HCT116 (cell line): ENCODE measurements at regions not wholly inside any gene's neighbourhood (a gene's known extent, or its start where the extent isn't known, plus 50 kb on each side); places are given as distances from the start of the nearest gene placed in this dataset.

Experiments
- ATAC-seq: fragments of 200-7000 bp; cut with Tn5 transposase; 2 replicates; pipeline ENCODE4 v1.9.1; 2020; ENCODE audit warnings: mild to moderate bottlenecking, moderate library complexity
- BruUV-seq: library from RNA; stranded (reverse); fragments of 400-500 nt; replicated peaks from 2 replicates; lab custom pipeline; 2021; lab: Mats Ljungman, UMichigan
- CTCF ChIA-PET: fragments of 300-600 bp; sonication (Branson Sonifier 250); formaldehyde crosslinking; loops from one replicate; lab custom pipeline; 2021; ENCODE audit warnings: antibody characterized with exemption; lab: Charles Lee
- POLR2A ChIA-PET: fragments of 300-600, 350-600 bp; sonication (Branson Sonifier 250); formaldehyde crosslinking; loops from one replicate; lab custom pipeline; 2021; ENCODE audit warnings: antibody characterized with exemption; lab: Charles Lee
- RAD21 ChIA-PET, 2 experiments: fragments of 300-600 bp; sonication (Branson Sonifier 250); formaldehyde crosslinking; loops; one replicate each; lab custom pipeline; 2023; ENCODE audit warnings: low total read pairs in 2 of 2; ENCODE audit not compliant: uncharacterized antibody in 2 of 2, unreplicated experiment in 2 of 2, low non-redundant PET in 1 of 2; lab: Charles Lee
- DNase-seq: peaks from one replicate; pipeline ENCODE4 v3.0.0-alpha.2; 2010; ENCODE audit warnings: low read depth, low spot score
- H2AFZ ChIP-seq: fragments of 200-600 bp; shearing (Covaris generic), sonication (generic); 2 replicates; pipeline ENCODE4 v1.6.1; 2017; ENCODE audit warnings: low read depth, mixed run types, mixed read lengths, antibody characterized with exemption, low read length; ENCODE audit not compliant: poor library complexity, severe bottlenecking
- H3K27ac ChIP-seq: 2 replicates; pipeline ENCODE4 v1.5.1; 2012; ENCODE audit warnings: low read depth, low read length
- H3K27me3 ChIP-seq: fragments of 200-600 bp; sonication (generic); 2 replicates; pipeline ENCODE4 v1.6.1; 2016; ENCODE audit warnings: mixed run types, low read length, mixed read lengths; ENCODE audit not compliant: insufficient read depth
- H3K36me3 ChIP-seq, 2 experiments: fragments of 200-500 bp in 1 of 2; fragments of 200-600 bp in 1 of 2; sonication (Bioruptor generic) in 1 of 2; sonication (generic) in 1 of 2; 2 replicates each; pipeline versions ENCODE4 v1.5.1 to v1.6.1; 2014 to 2016; ENCODE audit warnings: low read length in 2 of 2, inconsistent platforms in 1 of 2, mixed read lengths in 1 of 2, mixed run types in 1 of 2; ENCODE audit not compliant: insufficient read depth in 2 of 2, control insufficient read depth in 1 of 2
- H3K4me1 ChIP-seq, 2 experiments: fragments of 200-600 bp in 1 of 2; sonication (generic) in 1 of 2; 2 replicates each; pipeline versions ENCODE4 v1.5.1 to v1.6.1; 2012 to 2017; ENCODE audit warnings: low read length in 2 of 2, inconsistent platforms in 1 of 2, mild to moderate bottlenecking in 1 of 2, mixed read lengths in 1 of 2, mixed run types in 1 of 2, moderate library complexity in 1 of 2; ENCODE audit not compliant: insufficient read depth in 2 of 2, control insufficient read depth in 1 of 2
- H3K4me2 ChIP-seq: fragments of 200-600 bp; sonication (generic); 2 replicates; pipeline ENCODE4 v1.6.1; 2017; ENCODE audit warnings: mixed run types, low read length, mixed read lengths
- H3K4me3 ChIP-seq, 2 experiments: fragments of 200-600 bp in 1 of 2; sonication (generic) in 1 of 2; replicated peaks in 1 of 2; 2 replicates each; pipeline ENCODE4 v1.5.1; 2011 to 2016; ENCODE audit warnings: low read length in 2 of 2, control low read depth in 1 of 2, low read depth in 1 of 2, mild to moderate bottlenecking in 1 of 2, mixed read lengths in 1 of 2, mixed run types in 1 of 2
- H3K79me2 ChIP-seq: fragments of 200-600 bp; sonication (generic); 2 replicates; pipeline ENCODE4 v1.6.1; 2017; ENCODE audit warnings: mild to moderate bottlenecking, mixed run types, low read length, moderate library complexity, mixed read lengths; ENCODE audit not compliant: insufficient read depth
- H3K9ac ChIP-seq: fragments of 200-600 bp; sonication (generic); 2 replicates; pipeline ENCODE4 v1.6.1; 2016; ENCODE audit warnings: low read length, mixed read lengths
- H3K9me2 ChIP-seq: fragments of 200-600 bp; sonication (generic), shearing (Covaris generic); 2 replicates; pipeline ENCODE4 v1.6.1; 2017; ENCODE audit warnings: mixed run types, mild to moderate bottlenecking, moderate library complexity; ENCODE audit not compliant: insufficient read depth
- H3K9me3 ChIP-seq, 2 experiments: fragments of 200-500 bp in 1 of 2; fragments of 200-600 bp in 1 of 2; sonication (Bioruptor generic) in 1 of 2; sonication (generic) in 1 of 2; 2 replicates each; pipeline ENCODE4 v1.6.1; 2014 to 2017; ENCODE audit warnings: low read length in 2 of 2, mixed read lengths in 2 of 2, inconsistent platforms in 1 of 2, low read depth in 1 of 2, mild to moderate bottlenecking in 1 of 2, mixed run types in 1 of 2, moderate library complexity in 1 of 2; ENCODE audit not compliant: control insufficient read depth in 1 of 2, insufficient read depth in 1 of 2
- H4K20me1 ChIP-seq: fragments of 200-600 bp; sonication (generic), shearing (Covaris generic); 2 replicates; pipeline ENCODE4 v1.6.1; 2017; ENCODE audit warnings: mixed run types, mild to moderate bottlenecking, moderate library complexity; ENCODE audit not compliant: insufficient read depth
- ATF3 ChIP-seq: IDR thresholded peaks from 2 replicates; pipeline ENCODE4 v1.6.1; 2012
- CBX3 ChIP-seq: IDR thresholded peaks from 2 replicates; pipeline ENCODE4 v1.6.1; 2012; ENCODE audit warnings: low read depth
- CTCF ChIP-seq, 3 experiments: fragments of 200-600 bp in 1 of 3; sonication (generic) in 1 of 3; IDR thresholded peaks in 2 of 3; conservative IDR thresholded peaks in 1 of 3; 2 replicates each; pipeline ENCODE4 v1.5.1; 2012 to 2017; ENCODE audit warnings: low read depth in 2 of 3, low read length in 2 of 3, antibody characterized with exemption in 1 of 3, borderline replicate concordance in 1 of 3, control low read depth in 1 of 3, mild to moderate bottlenecking in 1 of 3, mixed read lengths in 1 of 3, mixed run types in 1 of 3, moderate library complexity in 1 of 3; ENCODE audit not compliant: insufficient read depth in 1 of 3
- EGR1 ChIP-seq: IDR thresholded peaks from 2 replicates; pipeline ENCODE4 v1.6.1; 2012; ENCODE audit warnings: low read depth
- EZH2 ChIP-seq: fragments of 200-600 bp; sonication (generic); IDR thresholded peaks from 2 replicates; pipeline ENCODE4 v1.6.1; 2017; ENCODE audit warnings: antibody characterized with exemption, mixed run types
- EZH2phosphoT487 ChIP-seq: fragments of 200-600 bp; IDR thresholded peaks from 2 replicates; pipeline ENCODE4 v1.6.1; 2018; ENCODE audit warnings: antibody characterized with exemption, borderline replicate concordance
- FOSL1 ChIP-seq: IDR thresholded peaks from 2 replicates; pipeline ENCODE4 v1.6.1; 2012; ENCODE audit warnings: low read depth
- JUND ChIP-seq: IDR thresholded peaks from 2 replicates; pipeline ENCODE4 v1.6.1; 2012
- MAX ChIP-seq: IDR thresholded peaks from 2 replicates; pipeline ENCODE4 v1.6.1; 2012
- POLR2A ChIP-seq: IDR thresholded peaks from 2 replicates; pipeline ENCODE4 v1.7.0; 2011; ENCODE audit warnings: borderline replicate concordance; ENCODE audit not compliant: insufficient read depth, insufficient read length; ENCODE audit errors: extremely low read depth
- RAD21 ChIP-seq: IDR thresholded peaks from 2 replicates; pipeline ENCODE4 v1.6.1; 2012; ENCODE audit warnings: low read depth, mild to moderate bottlenecking
- REST ChIP-seq: IDR thresholded peaks from 2 replicates; pipeline ENCODE4 v1.6.1; 2012; ENCODE audit warnings: low read depth
- SIN3A ChIP-seq: IDR thresholded peaks from 2 replicates; pipeline ENCODE4 v1.6.1; 2012; ENCODE audit warnings: low read depth
- SP1 ChIP-seq: IDR thresholded peaks from 2 replicates; pipeline ENCODE4 v1.6.1; 2012; ENCODE audit warnings: low read depth
- ZBTB33 ChIP-seq: IDR thresholded peaks from 2 replicates; pipeline ENCODE4 v1.6.1; 2011; ENCODE audit warnings: mild to moderate bottlenecking, low read length, moderate library complexity; ENCODE audit not compliant: insufficient replicate concordance; ENCODE audit errors: extremely low read depth
- ZFX ChIP-seq: fragments of 450-650 bp; IDR thresholded peaks from 2 replicates; pipeline ENCODE4 v1.6.1; 2017
- ZNF274 ChIP-seq: fragments of 200-500 bp; sonication (Bioruptor generic); IDR thresholded peaks from 2 replicates; pipeline ENCODE4 v1.6.1; 2014; ENCODE audit warnings: mild to moderate bottlenecking, low read depth, low read length, inconsistent platforms
- intact Hi-C: fragments of 100-400 bp; cut with micrococcal nuclease; formaldehyde crosslinking; loops from 2 replicates; pipeline ENCODE4 v1.10.0; 2022

GRCh38 chr16:76681296-76681695, 404.1 kb downstream of the CNTNAP4 start:
- ATAC-seq, result no peak
- no peak overlapping the region for H3K9ac ChIP-seq
- no peaks in the 10 kb centered on the region for H3K36me3 ChIP-seq
- H3K9me3 ChIP-seq, result peaks cover 0 to 5% of the 10 kb centered on the region in 2 experiments; a peak in 2 of 4 replicates
- H3K79me2 ChIP-seq, result no peaks in the 10 kb centered on the region
- H3K27ac ChIP-seq, result no peak overlapping the region
- no peak overlapping the region for H2AFZ ChIP-seq
- RAD21 ChIA-PET, result no interaction called here
- DNase-seq, result no peak
- H3K27me3 ChIP-seq, result no peaks in the 10 kb centered on the region
- CTCF ChIA-PET, result no interaction called here
- H3K9me2 ChIP-seq, result no peaks in the 10 kb centered on the region
- no peaks in the 10 kb centered on the region; the same call in 1 of the 2 replicates for H4K20me1 ChIP-seq
- no peak overlapping the region for H3K4me3 ChIP-seq
- H3K4me1 ChIP-seq, result no peaks in the 10 kb centered on the region
- POLR2A ChIA-PET, result no interaction called here
- no TSS peak for BruUV-seq
- TF ChIP-seq RAD21 (no peak), SP1 (no peak), POLR2A (no peak), ZNF274 (no peak), EZH2 (no peak), EGR1 (no peak), ATF3 (no peak), ZBTB33 (no peak), ZFX (no peak), SIN3A (no peak), JUND (no peak), FOSL1 (no peak), CBX3 (no peak), CTCF (IDR thresholded peaks at IDR 0.05 in 2 of 3, conservative IDR thresholded peaks at IDR 0.05 in 1 of 3; ENCODE audit: borderline replicate concordance in 1 of 3, insufficient read depth in 1 of 3, low read depth in 2 of 3, low read length in 2 of 3) (no peak), REST (no peak), EZH2phosphoT487 (no peak), MAX (no peak)
- intact Hi-C loops, result no loop called here
- H3K4me2 ChIP-seq, result no peak overlapping the region
